H9 (cell line): ENCODE measurements at regions not wholly inside any gene's neighbourhood (a gene's known extent, or its start where the extent isn't known, plus 50 kb on each side); places are given as distances from the start of the nearest gene placed in this dataset.

Source experiments
- DNase-seq: peaks from one replicate; pipeline ENCODE4 v3.0.0-alpha.2; 2017
- H2AFZ ChIP-seq: one replicate; pipeline ENCODE4 v1.6.1; 2013; ENCODE audit warnings: mild to moderate bottlenecking, low read length, control low read depth, moderate library complexity
- H2AK5ac ChIP-seq: 2 replicates; pipeline ENCODE4 v1.6.1; 2013; ENCODE audit warnings: low read length, control low read depth, mixed read lengths; ENCODE audit not compliant: insufficient read length
- H2BK120ac ChIP-seq: one replicate; pipeline ENCODE4 v1.6.1; 2013; ENCODE audit warnings: low read depth, mild to moderate bottlenecking, low read length, control low read depth, inconsistent platforms; ENCODE audit not compliant: poor library complexity, severe bottlenecking
- H2BK12ac ChIP-seq: 2 replicates; pipeline ENCODE4 v1.6.1; 2013; ENCODE audit warnings: low read length, control low read depth, mixed read lengths, low read depth; ENCODE audit not compliant: insufficient read length
- H2BK15ac ChIP-seq: 2 replicates; pipeline ENCODE4 v1.6.1; 2013; ENCODE audit warnings: low read depth, low read length, control low read depth
- H2BK20ac ChIP-seq: one replicate; pipeline ENCODE4 v1.6.1; 2013; ENCODE audit warnings: low read depth, mild to moderate bottlenecking, low read length, control low read depth, inconsistent platforms; ENCODE audit not compliant: poor library complexity, severe bottlenecking
- H2BK5ac ChIP-seq: 2 replicates; pipeline ENCODE4 v1.6.1; 2013; ENCODE audit warnings: low read length, control low read depth, mixed read lengths; ENCODE audit not compliant: insufficient read length
- H3K14ac ChIP-seq: 2 replicates; pipeline ENCODE4 v1.6.1; 2013; ENCODE audit warnings: low read length, control low read depth; ENCODE audit not compliant: insufficient read depth
- H3K18ac ChIP-seq: 2 replicates; pipeline ENCODE4 v1.6.1; 2013; ENCODE audit warnings: low read depth, mild to moderate bottlenecking, mixed read lengths, low read length, control low read depth; ENCODE audit not compliant: insufficient read length
- H3K23ac ChIP-seq: 2 replicates; pipeline ENCODE4 v1.6.1; 2013; ENCODE audit warnings: low read length, control low read depth, mixed read lengths, low read depth; ENCODE audit not compliant: insufficient read length
- H3K23me2 ChIP-seq: 2 replicates; pipeline ENCODE4 v1.6.1; 2013; ENCODE audit warnings: low read depth, mild to moderate bottlenecking, mixed read lengths, low read length, control low read depth; ENCODE audit not compliant: insufficient read length, poor library complexity, severe bottlenecking
- H3K27ac ChIP-seq: 2 replicates; pipeline ENCODE4 v1.5.1; 2013; ENCODE audit warnings: low read length, control low read depth, mixed read lengths, low read depth; ENCODE audit not compliant: insufficient read length
- H3K27me3 ChIP-seq: 2 replicates; pipeline ENCODE4 v1.6.1; 2013; ENCODE audit warnings: low read length, control low read depth, inconsistent platforms; ENCODE audit not compliant: insufficient read depth
- H3K4ac ChIP-seq: 2 replicates; pipeline ENCODE4 v1.6.1; 2013; ENCODE audit warnings: low read depth, mild to moderate bottlenecking, control low read depth, inconsistent platforms, low read length, moderate library complexity
- H3K4me1 ChIP-seq: 2 replicates; pipeline ENCODE4 v1.6.1; 2013; ENCODE audit warnings: low read length, control low read depth, inconsistent platforms; ENCODE audit not compliant: insufficient read depth
- H3K4me2 ChIP-seq: 2 replicates; pipeline ENCODE4 v1.6.1; 2013; ENCODE audit warnings: low read length, control low read depth, mixed read lengths; ENCODE audit not compliant: insufficient read length, insufficient read depth
- H3K56ac ChIP-seq: 2 replicates; pipeline ENCODE4 v1.6.1; 2013; ENCODE audit warnings: low read depth, mild to moderate bottlenecking, mixed read lengths, low read length, control low read depth; ENCODE audit not compliant: insufficient read length
- H3K79me1 ChIP-seq: 2 replicates; pipeline ENCODE4 v1.6.1; 2013; ENCODE audit warnings: low read depth, mild to moderate bottlenecking, moderate library complexity, low read length, control low read depth, inconsistent platforms; ENCODE audit not compliant: insufficient read depth, poor library complexity, severe bottlenecking
- H3K79me2 ChIP-seq: 2 replicates; pipeline ENCODE4 v1.6.1; 2013; ENCODE audit warnings: low read length, control low read depth, inconsistent platforms; ENCODE audit not compliant: insufficient read depth
- H3K9ac ChIP-seq: 2 replicates; pipeline ENCODE4 v1.6.1; 2013; ENCODE audit warnings: low read length, control low read depth, mixed read lengths; ENCODE audit not compliant: insufficient read length; ENCODE audit errors: extremely low read depth
- H3K9me3 ChIP-seq: one replicate; pipeline ENCODE4 v1.6.1; 2013; ENCODE audit warnings: low read depth, low read length, inconsistent platforms; ENCODE audit not compliant: control insufficient read depth
- H3T11ph ChIP-seq: one replicate; pipeline ENCODE4 v1.6.1; 2013; ENCODE audit warnings: mild to moderate bottlenecking, low read length, control low read depth, inconsistent platforms
- H4K20me1 ChIP-seq: one replicate; pipeline ENCODE4 v1.6.1; 2013; ENCODE audit not compliant: control insufficient read depth, insufficient read length, insufficient read depth
- H4K5ac ChIP-seq: 2 replicates; pipeline ENCODE4 v1.6.1; 2013; ENCODE audit warnings: low read depth, mild to moderate bottlenecking, mixed read lengths, low read length, control low read depth; ENCODE audit not compliant: insufficient read length
- H4K8ac ChIP-seq: replicated peaks from 2 replicates; pipeline ENCODE4 v1.6.1; 2013; ENCODE audit warnings: low read length, control low read depth, mixed read lengths, low read depth; ENCODE audit not compliant: insufficient read length
- H4K91ac ChIP-seq: 2 replicates; pipeline ENCODE4 v1.6.1; 2013; ENCODE audit warnings: low read depth, mild to moderate bottlenecking, moderate library complexity, mixed read lengths, low read length, control low read depth; ENCODE audit not compliant: insufficient read length
- H3K27ac Mint-ChIP-seq, 3 experiments: 2 replicates in 2 of 3; 3 replicates in 1 of 3; pipeline ENCODE4 v1.8.0; 2020 to 2021; ENCODE audit warnings: mixed read lengths in 3 of 3, mild to moderate bottlenecking in 1 of 3, moderate library complexity in 1 of 3
- H3K27me3 Mint-ChIP-seq: 2 replicates; pipeline ENCODE4 v1.8.0; 2021; ENCODE audit warnings: low read depth, mild to moderate bottlenecking, moderate library complexity, mixed read lengths
- H3K36me3 Mint-ChIP-seq, 3 experiments: 2 replicates in 2 of 3; 3 replicates in 1 of 3; pipeline ENCODE4 v1.8.0; 2020 to 2021; ENCODE audit warnings: low read depth in 3 of 3, mixed read lengths in 3 of 3; ENCODE audit not compliant: insufficient read depth in 1 of 3
- H3K4me1 Mint-ChIP-seq, 2 experiments: 2 replicates each; pipeline ENCODE4 v1.8.0; 2020; ENCODE audit warnings: mixed read lengths in 2 of 2
- H3K4me3 Mint-ChIP-seq, 2 experiments: 2 replicates in 1 of 2; 3 replicates in 1 of 2; pipeline ENCODE4 v1.8.0; 2020 to 2021; ENCODE audit warnings: mild to moderate bottlenecking in 2 of 2, mixed read lengths in 2 of 2, moderate library complexity in 1 of 2
- H3K9me3 Mint-ChIP-seq, 2 experiments: 2 replicates in 1 of 2; 3 replicates in 1 of 2; pipeline ENCODE4 v1.8.0; 2020; ENCODE audit warnings: mild to moderate bottlenecking in 2 of 2, mixed read lengths in 2 of 2, moderate library complexity in 1 of 2
- WGBS: extraction: QIAGEN DNeasy Blood & Tissue Kit; methylation state at CpG from one replicate; pipeline ENCODE4 v1.1.7; 2013; ENCODE audit warnings: missing lambda C conversion rate, low lambda C conversion rate, mixed read lengths; ENCODE audit not compliant: insufficient read length; ENCODE audit errors: extremely low coverage; 5-methylcytosine and 5-hydroxymethylcytosine counted together
- TF ChIP-seq, protein P1 (sequence below): fragments of 200-600 bp; sonication (generic); conservative IDR thresholded peaks from 3 replicates; pipeline ENCODE4 v1.8.0; 2021; ENCODE audit warnings: antibody characterized with exemption, mild to moderate bottlenecking

DNA sequence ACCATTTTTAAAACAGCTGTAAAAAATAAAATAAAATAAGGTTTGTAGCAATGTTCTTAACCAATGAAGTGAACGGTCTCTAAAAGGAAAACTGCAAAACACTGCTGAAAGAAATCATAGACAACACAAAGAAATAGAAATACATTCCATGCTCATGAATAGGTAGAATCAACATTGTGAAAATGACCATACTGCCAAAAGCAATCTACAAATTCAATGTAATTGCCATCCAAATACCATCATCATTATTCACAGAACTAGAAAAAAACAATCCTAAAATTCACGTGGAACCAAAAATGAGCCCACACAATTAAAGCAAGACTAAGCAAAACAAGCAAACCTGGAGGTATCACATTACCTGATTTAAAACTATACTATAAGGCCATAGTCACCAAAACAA, 67.6 kb upstream of the RGMB start:
- no peaks in the 10 kb centered on the region for H4K20me1 ChIP-seq
- H3K79me1 ChIP-seq = no peaks in the 10 kb centered on the region
- H3K9me3 ChIP-seq = no peaks in the 10 kb centered on the region
- Mint-ChIP-seq H3K9me3 (peaks cover 14 to 23% of the 10 kb centered on the region in 2 experiments), H3K27ac (no peak overlapping the region), H3K4me1 (no peaks in the 10 kb centered on the region), H3K27me3 (no peaks in the 10 kb centered on the region), H3K4me3 (no peak overlapping the region), H3K36me3 (peaks cover 0 to 13% (median 4%) of the 10 kb centered on the region in 3 experiments; a peak in 5 of 7 replicates)
- no peak overlapping the region for H2BK12ac ChIP-seq
- H3K27ac ChIP-seq = no peak overlapping the region
- no peaks in the 10 kb centered on the region for H3K23me2 ChIP-seq
- no peak overlapping the region for H3K23ac ChIP-seq
- H4K8ac ChIP-seq = no peak overlapping the region
- H3K14ac ChIP-seq = no peak overlapping the region
- H4K91ac ChIP-seq = no peak overlapping the region
- H3K4ac ChIP-seq = no peak overlapping the region
- H4K5ac ChIP-seq = no peak overlapping the region
- H3K4me1 ChIP-seq = no peaks in the 10 kb centered on the region
- H3K27me3 ChIP-seq = no peaks in the 10 kb centered on the region
- no peak overlapping the region for H2AFZ ChIP-seq
- no peak overlapping the region for H2BK5ac ChIP-seq
- no peak overlapping the region for H3K56ac ChIP-seq
- H3K9ac ChIP-seq = no peak overlapping the region
- H3K18ac ChIP-seq = no peak overlapping the region
- no peak for DNase-seq
- no peak overlapping the region for H3T11ph ChIP-seq
- H3K79me2 ChIP-seq = no peaks in the 10 kb centered on the region
- no peak overlapping the region for H2BK20ac ChIP-seq
- no CpG with 5 or more reads among the region's 2 CpGs for WGBS
- TF ChIP-seq, protein P1, sequence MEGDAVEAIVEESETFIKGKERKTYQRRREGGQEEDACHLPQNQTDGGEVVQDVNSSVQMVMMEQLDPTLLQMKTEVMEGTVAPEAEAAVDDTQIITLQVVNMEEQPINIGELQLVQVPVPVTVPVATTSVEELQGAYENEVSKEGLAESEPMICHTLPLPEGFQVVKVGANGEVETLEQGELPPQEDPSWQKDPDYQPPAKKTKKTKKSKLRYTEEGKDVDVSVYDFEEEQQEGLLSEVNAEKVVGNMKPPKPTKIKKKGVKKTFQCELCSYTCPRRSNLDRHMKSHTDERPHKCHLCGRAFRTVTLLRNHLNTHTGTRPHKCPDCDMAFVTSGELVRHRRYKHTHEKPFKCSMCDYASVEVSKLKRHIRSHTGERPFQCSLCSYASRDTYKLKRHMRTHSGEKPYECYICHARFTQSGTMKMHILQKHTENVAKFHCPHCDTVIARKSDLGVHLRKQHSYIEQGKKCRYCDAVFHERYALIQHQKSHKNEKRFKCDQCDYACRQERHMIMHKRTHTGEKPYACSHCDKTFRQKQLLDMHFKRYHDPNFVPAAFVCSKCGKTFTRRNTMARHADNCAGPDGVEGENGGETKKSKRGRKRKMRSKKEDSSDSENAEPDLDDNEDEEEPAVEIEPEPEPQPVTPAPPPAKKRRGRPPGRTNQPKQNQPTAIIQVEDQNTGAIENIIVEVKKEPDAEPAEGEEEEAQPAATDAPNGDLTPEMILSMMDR = no peak
- no peak overlapping the region for H3K4me2 ChIP-seq
- H2AK5ac ChIP-seq = no peak overlapping the region
- H2BK15ac ChIP-seq = no peak overlapping the region
- H2BK120ac ChIP-seq = no peak overlapping the region
